IMR-90 (cell line): ENCODE measurements at regions not wholly inside any gene's neighbourhood (a gene's known extent, or its start where the extent isn't known, plus 50 kb on each side); places are given as distances from the start of the nearest gene placed in this dataset.

Experiments
- ATAC-seq: fragments of 200-7000 bp; cut with Tn5 transposase; 2 replicates; pipeline ENCODE4 v1.9.1; 2020; ENCODE audit warnings: low read depth, mild to moderate bottlenecking, moderate library complexity
- BruUV-seq: library from RNA; stranded (reverse); fragments of 400-500 nt; replicated peaks from 2 replicates; lab custom pipeline; 2021; lab: Mats Ljungman, UMichigan
- CTCF ChIA-PET: fragments of 300-600 bp; formaldehyde crosslinking; extraction: SDS; loops from one replicate; lab custom pipeline; 2021; ENCODE audit warnings: antibody characterized with exemption; lab: Yijun Ruan, JAX
- POLR2A ChIA-PET: fragments of 300-600 bp; sonication (Branson Sonifier 250); formaldehyde crosslinking; loops from one replicate; lab custom pipeline; 2022; ENCODE audit warnings: antibody characterized with exemption; ENCODE audit not compliant: unreplicated experiment; lab: Charles Lee
- DNase-seq: peaks from one replicate; pipeline ENCODE4 v3.0.0; 2013
- H2AFZ ChIP-seq: replicated peaks from 2 replicates; pipeline ENCODE3; 2013; ENCODE audit warnings: low read length, mild to moderate bottlenecking; ENCODE audit not compliant: poor library complexity
- H2AK5ac ChIP-seq: 2 replicates; pipeline ENCODE4 v1.6.1; 2013; ENCODE audit warnings: low read depth, low read length, inconsistent platforms
- H2AK9ac ChIP-seq: replicated peaks from 2 replicates; pipeline ENCODE3; 2013; ENCODE audit warnings: mild to moderate bottlenecking, low read depth, low read length, moderate library complexity; ENCODE audit not compliant: poor library complexity
- H2BK120ac ChIP-seq: 2 replicates; pipeline ENCODE4 v1.6.1; 2013; ENCODE audit warnings: low read depth, low read length, inconsistent platforms
- H2BK15ac ChIP-seq: 3 replicates; pipeline ENCODE4 v1.6.1; 2013; ENCODE audit warnings: low read depth, low read length, inconsistent platforms
- H2BK20ac ChIP-seq: 2 replicates; pipeline ENCODE4 v1.6.1; 2013; ENCODE audit warnings: low read depth, mild to moderate bottlenecking, inconsistent platforms, low read length, moderate library complexity
- H2BK5ac ChIP-seq: 2 replicates; pipeline ENCODE4 v1.6.1; 2013; ENCODE audit warnings: mild to moderate bottlenecking, low read depth, low read length, inconsistent platforms; ENCODE audit not compliant: poor library complexity, severe bottlenecking
- H3K14ac ChIP-seq: replicated peaks from 2 replicates; pipeline ENCODE4 v1.6.1; 2013; ENCODE audit warnings: low read depth, low read length, inconsistent platforms
- H3K18ac ChIP-seq: 2 replicates; pipeline ENCODE4 v1.6.1; 2013; ENCODE audit warnings: low read depth, low read length, control low read depth
- H3K23ac ChIP-seq: 2 replicates; pipeline ENCODE4 v1.6.1; 2013; ENCODE audit warnings: low read depth, low read length, inconsistent platforms
- H3K27ac ChIP-seq: 2 replicates; pipeline ENCODE4 v1.5.1; 2013; ENCODE audit warnings: mild to moderate bottlenecking, control low read depth, low read length; ENCODE audit not compliant: insufficient read depth
- H3K27me3 ChIP-seq: 2 replicates; pipeline ENCODE4 v1.6.1; 2013; ENCODE audit warnings: low read length; ENCODE audit not compliant: control insufficient read depth, insufficient read depth
- H3K36me3 ChIP-seq: 2 replicates; pipeline ENCODE4 v1.6.1; 2013; ENCODE audit warnings: low read length, mixed read lengths; ENCODE audit not compliant: control insufficient read depth, insufficient read depth
- H3K4ac ChIP-seq: 2 replicates; pipeline ENCODE4 v1.6.1; 2013; ENCODE audit warnings: low read depth, low read length, inconsistent platforms
- H3K4me1 ChIP-seq: 2 replicates; pipeline ENCODE4 v1.6.1; 2013; ENCODE audit warnings: low read length, mixed read lengths; ENCODE audit not compliant: control insufficient read depth, insufficient read depth
- H3K4me2 ChIP-seq: 2 replicates; pipeline ENCODE4 v1.6.1; 2013; ENCODE audit warnings: low read depth, mild to moderate bottlenecking, control low read depth, low read length, moderate library complexity
- H3K4me3 ChIP-seq: 2 replicates; pipeline ENCODE4 v1.5.1; 2013; ENCODE audit warnings: low read depth, mild to moderate bottlenecking, control low read depth, low read length, moderate library complexity; ENCODE audit not compliant: insufficient read depth
- H3K56ac ChIP-seq: 2 replicates; pipeline ENCODE4 v1.6.1; 2013; ENCODE audit warnings: low read length, inconsistent platforms; ENCODE audit not compliant: insufficient read depth; ENCODE audit errors: extremely low read depth
- H3K79me1 ChIP-seq, 2 experiments: 2 replicates each; pipeline ENCODE4 v1.6.1; 2013; ENCODE audit warnings: low read length in 2 of 2, inconsistent platforms in 1 of 2, low read depth in 1 of 2
- H3K9ac ChIP-seq: 2 replicates; pipeline ENCODE4 v1.6.1; 2013; ENCODE audit warnings: low read depth, low read length, control low read depth
- H3K9me1 ChIP-seq: 2 replicates; pipeline ENCODE4 v1.6.1; 2013; ENCODE audit warnings: low read length, inconsistent platforms; ENCODE audit not compliant: insufficient read depth
- H3K9me3 ChIP-seq: 2 replicates; pipeline ENCODE4 v1.6.1; 2013; ENCODE audit warnings: low read length; ENCODE audit not compliant: control insufficient read depth, insufficient read depth
- H4K20me1 ChIP-seq: 2 replicates; pipeline ENCODE4 v1.6.1; 2013; ENCODE audit warnings: low read length, inconsistent platforms; ENCODE audit not compliant: insufficient read depth
- H4K5ac ChIP-seq: 2 replicates; pipeline ENCODE4 v1.6.1; 2013; ENCODE audit warnings: mild to moderate bottlenecking, low read depth, low read length, control low read depth
- H4K8ac ChIP-seq, 2 experiments: 2 replicates each; pipeline ENCODE4 v1.6.1; 2013; ENCODE audit warnings: low read depth in 2 of 2, low read length in 2 of 2, control low read depth in 1 of 2, inconsistent platforms in 1 of 2
- H4K91ac ChIP-seq: 2 replicates; pipeline ENCODE4 v1.6.1; 2013; ENCODE audit warnings: low read depth, low read length, inconsistent platforms; ENCODE audit not compliant: insufficient read depth
- BHLHE40 ChIP-seq: fragments of 150-350 bp; IDR thresholded peaks from 2 replicates; pipeline ENCODE4 v1.6.1; 2016; ENCODE audit warnings: mild to moderate bottlenecking, low read depth, low read length
- CEBPB ChIP-seq: IDR thresholded peaks from 2 replicates; pipeline ENCODE4 v1.6.1; 2012; ENCODE audit warnings: low read depth, low read length, improper control_type of control experiment
- CHD1 ChIP-seq: IDR thresholded peaks from 2 replicates; pipeline ENCODE4 v1.6.1; 2012; ENCODE audit warnings: low read depth, low read length, improper control_type of control experiment
- FOS ChIP-seq: fragments of 150-350 bp; IDR thresholded peaks from 2 replicates; pipeline ENCODE4 v1.6.1; 2016; ENCODE audit warnings: low read depth, low read length
- MAFK ChIP-seq: IDR thresholded peaks from 2 replicates; pipeline ENCODE4 v1.6.1; 2012; ENCODE audit warnings: low read depth, low read length, improper control_type of control experiment
- MAZ ChIP-seq: IDR thresholded peaks from 2 replicates; pipeline ENCODE4 v1.6.1; 2012; ENCODE audit warnings: low read depth, mild to moderate bottlenecking, low read length, improper control_type of control experiment, moderate library complexity, borderline replicate concordance
- MXI1 ChIP-seq: IDR thresholded peaks from 2 replicates; pipeline ENCODE4 v1.6.1; 2012; ENCODE audit warnings: low read depth, mild to moderate bottlenecking, low read length, moderate library complexity, borderline replicate concordance
- NFE2L2 ChIP-seq: fragments of 150-350 bp; IDR thresholded peaks from 2 replicates; pipeline ENCODE4 v1.6.1; 2016; ENCODE audit warnings: low read depth, mild to moderate bottlenecking, low read length
- RAD21 ChIP-seq: IDR thresholded peaks from 2 replicates; pipeline ENCODE4 v1.6.1; 2012; ENCODE audit warnings: low read length, improper control_type of control experiment
- RCOR1 ChIP-seq: IDR thresholded peaks from 2 replicates; pipeline ENCODE4 v1.6.1; 2012; ENCODE audit warnings: mild to moderate bottlenecking, low read length, improper control_type of control experiment; ENCODE audit not compliant: insufficient replicate concordance
- RFX5 ChIP-seq: IDR thresholded peaks from 2 replicates; pipeline ENCODE4 v1.8.0; 2012; ENCODE audit warnings: low read depth, mild to moderate bottlenecking, low read length, moderate library complexity
- SMC3 ChIP-seq: fragments of 150-350 bp; IDR thresholded peaks from 2 replicates; pipeline ENCODE4 v1.6.1; 2016; ENCODE audit warnings: low read depth, mild to moderate bottlenecking, antibody characterized with exemption, low read length, moderate library complexity
- WGBS, 2 experiments: methylation state at CpG; one replicate each; pipeline versions ENCODE4 v1.1.5 to v1.1.7; 2013; ENCODE audit warnings: missing lambda C conversion rate in 2 of 2; ENCODE audit not compliant: insufficient read length in 1 of 2; ENCODE audit errors: extremely low coverage in 2 of 2; 5-methylcytosine and 5-hydroxymethylcytosine counted together
- dilution Hi-C: fragments of 300-500 bp; cut with HindIII; formaldehyde crosslinking; loops from one replicate; pipeline ENCODE4 v1.14.3; 2018; ENCODE audit warnings: low sequenced_read_pairs; ENCODE audit not compliant: unreplicated experiment
- in situ Hi-C: fragments of 300-500 bp; cut with MboI; formaldehyde crosslinking; loops from 3 replicates; pipeline ENCODE4 v1.14.3; 2019; ENCODE audit warnings: low sequenced_read_pairs, inconsistent platforms, mixed read lengths
- intact Hi-C: fragments of 100-400 bp; cut with micrococcal nuclease; formaldehyde crosslinking; loops from 2 replicates; pipeline ENCODE4 v1.10.0; 2022
- TF ChIP-seq, protein P1 (sequence below): conservative IDR thresholded peaks from 2 replicates; pipeline ENCODE4 v1.5.1; 2012; ENCODE audit warnings: mild to moderate bottlenecking, low read depth, low read length, improper control_type of control experiment
- TF ChIP-seq, protein P2 (sequence below): fragments of 150-350 bp; IDR thresholded peaks from 2 replicates; pipeline ENCODE4 v1.6.1; 2017; ENCODE audit warnings: mild to moderate bottlenecking, antibody characterized with exemption, low read length, low read depth

DNA sequence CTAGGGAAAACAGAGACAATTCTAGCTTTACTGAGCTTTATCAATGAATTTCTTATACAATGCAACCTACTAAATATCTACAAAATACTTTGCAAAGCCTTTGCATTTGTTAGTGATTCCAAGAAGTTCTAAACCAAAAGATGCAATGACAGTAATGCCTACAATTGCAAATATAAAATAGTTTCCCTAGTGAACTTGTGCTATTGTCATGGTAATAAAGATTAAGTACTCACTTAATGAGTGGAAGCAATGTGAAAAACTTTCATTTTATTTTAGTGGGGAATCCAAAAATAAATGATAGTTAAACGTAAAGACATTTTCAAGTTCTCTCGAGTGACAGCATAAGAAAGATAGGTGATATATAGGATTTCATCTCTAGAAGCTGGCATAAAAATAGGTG lies 270.5 kb upstream of the CTNND2 start:
- Histone ChIP-seq H3K9me1 (no peaks in the 10 kb centered on the region), H4K20me1 (no peaks in the 10 kb centered on the region), H3K18ac (no peak overlapping the region), H2AK9ac (no peak overlapping the region), H4K5ac (no peak overlapping the region), H2BK15ac (no peak overlapping the region), H3K27me3 (no peaks in the 10 kb centered on the region), H2AFZ (no peak overlapping the region), H3K79me1 (no peaks in the 10 kb centered on the region), H3K27ac (no peak overlapping the region), H3K9me3 (no peaks in the 10 kb centered on the region), H2BK5ac (no peak overlapping the region), H2BK120ac (no peak overlapping the region), H3K4me3 (no peak overlapping the region), H3K4me1 (no peaks in the 10 kb centered on the region), H4K8ac (no peak overlapping the region), H3K23ac (no peak overlapping the region), H3K14ac (no peak overlapping the region), H3K9ac (no peak overlapping the region), H2BK20ac (no peak overlapping the region), H4K91ac (no peak overlapping the region), H3K4ac (no peak overlapping the region), H3K36me3 (no peaks in the 10 kb centered on the region), H2AK5ac (no peak overlapping the region), H3K4me2 (no peak overlapping the region), H3K56ac (no peak overlapping the region)
- in situ Hi-C loops = no loop called here
- CTCF ChIA-PET = no interaction called here
- dilution Hi-C loops = no loop called here
- DNase-seq (no peak), ATAC-seq (no peak)
- POLR2A ChIA-PET = no interaction called here
- no peak for TF ChIP-seq MXI1
- no peak for TF ChIP-seq CEBPB
- TF ChIP-seq, protein P1, sequence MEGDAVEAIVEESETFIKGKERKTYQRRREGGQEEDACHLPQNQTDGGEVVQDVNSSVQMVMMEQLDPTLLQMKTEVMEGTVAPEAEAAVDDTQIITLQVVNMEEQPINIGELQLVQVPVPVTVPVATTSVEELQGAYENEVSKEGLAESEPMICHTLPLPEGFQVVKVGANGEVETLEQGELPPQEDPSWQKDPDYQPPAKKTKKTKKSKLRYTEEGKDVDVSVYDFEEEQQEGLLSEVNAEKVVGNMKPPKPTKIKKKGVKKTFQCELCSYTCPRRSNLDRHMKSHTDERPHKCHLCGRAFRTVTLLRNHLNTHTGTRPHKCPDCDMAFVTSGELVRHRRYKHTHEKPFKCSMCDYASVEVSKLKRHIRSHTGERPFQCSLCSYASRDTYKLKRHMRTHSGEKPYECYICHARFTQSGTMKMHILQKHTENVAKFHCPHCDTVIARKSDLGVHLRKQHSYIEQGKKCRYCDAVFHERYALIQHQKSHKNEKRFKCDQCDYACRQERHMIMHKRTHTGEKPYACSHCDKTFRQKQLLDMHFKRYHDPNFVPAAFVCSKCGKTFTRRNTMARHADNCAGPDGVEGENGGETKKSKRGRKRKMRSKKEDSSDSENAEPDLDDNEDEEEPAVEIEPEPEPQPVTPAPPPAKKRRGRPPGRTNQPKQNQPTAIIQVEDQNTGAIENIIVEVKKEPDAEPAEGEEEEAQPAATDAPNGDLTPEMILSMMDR = no peak
- TF ChIP-seq RFX5 = no peak
- no peak for TF ChIP-seq CHD1
- TF ChIP-seq RAD21 = no peak
- no peak for TF ChIP-seq NFE2L2
- TF ChIP-seq MAFK = no peak
- no peak for TF ChIP-seq BHLHE40
- no peak for TF ChIP-seq FOS
- TF ChIP-seq, protein P2, sequence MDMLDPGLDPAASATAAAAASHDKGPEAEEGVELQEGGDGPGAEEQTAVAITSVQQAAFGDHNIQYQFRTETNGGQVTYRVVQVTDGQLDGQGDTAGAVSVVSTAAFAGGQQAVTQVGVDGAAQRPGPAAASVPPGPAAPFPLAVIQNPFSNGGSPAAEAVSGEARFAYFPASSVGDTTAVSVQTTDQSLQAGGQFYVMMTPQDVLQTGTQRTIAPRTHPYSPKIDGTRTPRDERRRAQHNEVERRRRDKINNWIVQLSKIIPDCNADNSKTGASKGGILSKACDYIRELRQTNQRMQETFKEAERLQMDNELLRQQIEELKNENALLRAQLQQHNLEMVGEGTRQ = no peak
- no peak for TF ChIP-seq SMC3
- no peak for TF ChIP-seq RCOR1
- no peak for TF ChIP-seq MAZ
- no CpG with 5 or more reads among the region's 2 CpGs for WGBS, 2 experiments
- intact Hi-C loops = no loop called here
- no TSS peak for BruUV-seq
